ENCODE measurements at regions not wholly inside any gene's neighbourhood (a gene's known extent, or its start where the extent isn't known, plus 50 kb on each side); places are given as distances from the start of the nearest gene placed in this dataset.

GRCh38 chr14:31944256-31945073, 132.6 kb upstream of the ARHGAP5 start:
- no peak for DNase-seq

DNA sequence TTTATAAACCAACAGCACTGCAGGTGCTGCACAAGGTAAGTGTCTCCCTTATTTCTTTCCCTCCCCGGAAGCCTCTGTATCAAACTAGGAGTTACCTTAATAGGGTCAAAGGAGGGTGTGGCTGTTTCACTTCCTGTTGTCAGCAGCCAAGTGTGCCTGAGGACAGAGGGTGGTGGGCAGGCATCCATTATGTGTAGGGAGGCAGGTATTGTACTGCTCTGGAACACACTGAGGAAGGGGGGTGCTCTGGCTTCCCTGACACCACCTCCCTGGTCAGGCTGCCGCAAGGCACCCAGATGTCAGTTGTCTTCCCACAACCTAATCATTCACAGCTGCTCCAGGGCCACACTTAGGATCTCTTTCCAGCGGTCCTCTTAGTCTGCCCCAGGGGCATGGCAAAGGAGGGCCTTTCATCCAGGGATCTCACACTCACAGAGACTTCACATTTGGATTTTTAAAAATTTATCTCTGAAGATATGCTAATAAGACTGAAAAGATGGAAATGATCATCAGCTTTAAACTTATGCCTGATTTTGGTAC, 132.0 kb upstream of the ARHGAP5 start:
- no peak for DNase-seq

GRCh38 chr14:31945701-31946100, 131.4 kb upstream of the ARHGAP5 start:
- no peak for DNase-seq

DNA sequence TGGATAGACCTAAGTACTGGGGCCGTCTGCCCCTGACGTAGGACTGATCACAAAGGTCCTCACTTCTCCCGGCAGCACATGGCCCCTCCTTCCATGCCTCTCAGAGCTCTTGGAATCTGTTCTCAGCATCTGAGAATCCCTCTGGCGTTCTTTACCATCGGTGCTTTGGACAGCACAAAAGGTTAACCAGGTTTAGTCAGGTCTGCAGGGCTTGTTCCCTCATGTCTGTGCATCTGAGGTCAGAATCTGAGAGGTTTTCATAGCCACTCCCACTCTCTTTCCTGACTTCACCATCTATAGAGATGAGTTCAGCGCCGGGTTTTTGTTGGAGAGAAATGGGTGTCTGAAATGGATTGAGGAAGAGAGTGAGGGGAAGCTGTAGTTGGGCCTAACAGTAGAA, 130.0 kb upstream of the ARHGAP5 start:
- DNase-seq = no peak

GRCh38 chr14:31947680-31948595, 129.2 kb upstream of the ARHGAP5 start:
- no peak for DNase-seq

DNA sequence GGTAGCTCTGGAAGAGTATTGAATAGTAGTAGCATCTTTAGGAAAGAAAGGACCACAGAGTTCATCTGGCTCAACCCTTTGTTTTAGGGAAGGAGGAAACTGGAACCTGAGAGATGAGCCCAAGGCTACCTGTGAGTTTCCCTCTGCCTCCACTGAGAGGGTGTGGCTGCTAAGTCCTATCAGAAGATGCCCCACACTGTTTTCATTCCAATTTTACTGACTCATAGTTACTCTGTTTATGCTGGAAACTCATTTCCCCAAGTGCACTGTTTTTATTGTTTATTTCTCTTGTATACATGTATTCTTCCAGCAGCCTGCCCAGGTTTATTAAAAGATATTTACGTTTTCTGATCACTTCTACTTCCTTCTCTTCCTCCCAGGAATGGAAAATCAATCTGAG, 127.4 kb upstream of the ARHGAP5 start:
- DNase-seq = no peak

GRCh38 chr14:31950331-31950730, 126.8 kb upstream of the ARHGAP5 start:
- no peak for DNase-seq

GRCh38 chr14:31950764-31951637, 126.1 kb upstream of the ARHGAP5 start:
- DNase-seq = no peak

DNA sequence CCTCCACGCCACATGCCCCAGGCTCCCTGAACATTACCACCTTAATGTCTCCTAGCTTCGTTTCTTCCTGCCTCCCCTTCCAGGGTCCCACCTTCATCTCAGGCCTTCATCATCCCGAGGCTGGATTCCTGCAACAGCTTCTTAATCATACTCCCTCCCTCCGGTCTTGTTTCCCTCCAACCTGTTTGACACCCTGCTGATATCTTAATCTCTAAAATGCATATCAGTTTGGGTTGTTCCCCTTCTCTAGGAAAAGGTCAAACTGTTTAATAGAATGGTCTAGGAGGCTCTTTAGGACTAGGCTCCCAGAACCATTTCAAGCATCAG, 125.5 kb upstream of the ARHGAP5 start:
- DNase-seq = no peak

DNA sequence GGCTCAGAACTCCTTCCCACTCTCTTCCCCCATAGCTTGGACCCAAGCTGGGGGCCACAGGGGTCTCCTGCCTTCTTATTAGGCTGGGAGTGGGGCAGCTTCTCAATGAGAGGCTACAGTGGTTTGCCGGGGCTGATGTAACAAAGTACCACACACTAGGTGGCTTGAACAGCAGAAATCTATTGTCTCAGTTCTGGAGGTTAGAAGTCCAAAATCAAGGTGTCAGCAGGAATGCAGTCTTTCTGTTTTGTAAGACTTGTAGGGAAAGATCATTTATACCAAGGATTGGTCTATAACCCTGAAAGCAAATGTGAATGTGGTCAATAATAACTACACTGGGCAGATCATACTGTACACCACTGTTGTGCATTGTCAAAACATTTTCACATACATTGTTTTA, 124.5 kb upstream of the ARHGAP5 start:
- DNase-seq = no peak

DNA sequence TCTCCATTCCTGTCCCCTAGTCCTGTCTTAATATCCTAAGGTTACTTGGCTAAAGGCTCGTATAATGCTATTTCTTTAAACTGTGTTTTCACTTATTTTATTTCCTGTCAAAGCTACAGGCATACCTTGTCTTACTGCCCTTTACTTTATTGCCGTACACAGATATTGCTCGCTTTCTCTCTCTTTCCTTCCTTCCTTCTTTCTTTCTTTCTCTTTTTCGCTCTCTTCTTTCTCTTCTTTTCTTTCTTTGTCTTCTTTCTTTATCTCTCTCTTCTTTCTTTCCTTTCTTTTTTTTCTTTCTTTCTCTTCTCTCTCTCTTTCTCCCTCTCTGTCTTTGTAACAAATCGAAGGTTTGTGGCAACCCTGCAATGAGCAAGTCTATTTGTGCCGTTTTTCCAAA, 123.9 kb upstream of the ARHGAP5 start:
- DNase-seq = no peak

- no peak for DNase-seq
Observed at GRCh38 chr14:31954991-31955390, 122.1 kb upstream of the ARHGAP5 start.

GRCh38 chr14:31955936-31956579, 121.0 kb upstream of the ARHGAP5 start:
- DNase-seq = no peak

GRCh38 chr14:31957565-31957964, 119.5 kb upstream of the ARHGAP5 start:
- no peak for DNase-seq

DNA sequence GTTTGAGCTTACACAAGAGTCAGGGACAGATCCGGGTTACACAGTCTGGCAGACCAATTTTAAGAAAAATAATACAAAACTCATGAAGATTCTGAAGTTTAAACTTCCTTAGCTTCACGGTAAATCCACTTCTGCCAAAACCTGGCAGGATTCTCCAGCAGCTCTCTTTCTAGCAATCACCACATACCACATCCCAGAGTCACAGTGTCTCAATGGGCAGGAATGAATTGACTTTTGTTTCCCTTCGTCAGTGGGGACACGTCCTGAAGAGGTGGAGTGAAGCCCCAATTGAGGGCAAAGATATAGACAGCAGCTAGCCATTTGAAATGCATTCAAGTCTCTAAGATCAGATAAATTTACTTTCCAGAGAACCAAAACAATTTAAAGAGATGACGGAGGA, 117.1 kb upstream of the ARHGAP5 start:
- no peak for DNase-seq

- no peak for DNase-seq
Observed at GRCh38 chr14:31961896-31962295, 115.2 kb upstream of the ARHGAP5 start.

DNA sequence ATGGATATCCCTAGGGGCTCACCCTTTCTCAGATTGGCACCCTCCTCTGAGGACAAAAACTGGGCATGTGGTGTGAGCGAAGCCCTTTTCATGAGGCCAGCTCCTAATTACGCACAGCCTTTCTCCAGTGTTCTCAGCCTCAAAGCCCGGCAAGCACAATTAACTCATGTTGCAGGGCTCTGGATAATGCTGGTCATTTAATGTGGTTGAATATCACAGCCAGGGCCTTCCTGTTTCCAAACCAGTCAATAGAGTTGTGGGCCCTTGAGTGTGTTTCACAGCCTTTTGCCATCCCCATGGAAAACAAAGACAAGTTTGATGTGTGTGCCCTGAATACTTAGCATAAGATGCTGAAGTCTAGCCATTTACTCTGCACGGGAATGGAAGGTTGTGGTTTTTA, 114.2 kb upstream of the ARHGAP5 start:
- DNase-seq = no peak

DNA sequence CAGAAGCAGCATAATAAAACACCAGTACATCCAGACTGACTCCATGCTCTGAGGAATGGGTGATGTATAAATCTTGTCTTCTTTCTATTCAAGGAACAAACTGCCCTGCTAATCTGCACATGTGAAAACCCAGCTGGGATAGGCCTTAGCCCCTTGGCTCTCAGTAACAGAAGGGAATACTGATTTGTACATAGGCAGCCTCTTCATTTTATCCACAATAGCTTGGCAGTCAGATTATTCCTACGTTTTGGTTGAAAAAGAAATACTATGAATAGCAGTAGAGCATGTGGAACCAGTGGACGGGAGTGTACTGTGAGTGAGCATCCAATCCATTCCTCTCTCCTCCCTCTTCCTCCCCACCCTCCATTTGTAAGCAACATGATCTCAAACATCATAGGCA, 113.5 kb upstream of the ARHGAP5 start:
- DNase-seq = no peak

DNA sequence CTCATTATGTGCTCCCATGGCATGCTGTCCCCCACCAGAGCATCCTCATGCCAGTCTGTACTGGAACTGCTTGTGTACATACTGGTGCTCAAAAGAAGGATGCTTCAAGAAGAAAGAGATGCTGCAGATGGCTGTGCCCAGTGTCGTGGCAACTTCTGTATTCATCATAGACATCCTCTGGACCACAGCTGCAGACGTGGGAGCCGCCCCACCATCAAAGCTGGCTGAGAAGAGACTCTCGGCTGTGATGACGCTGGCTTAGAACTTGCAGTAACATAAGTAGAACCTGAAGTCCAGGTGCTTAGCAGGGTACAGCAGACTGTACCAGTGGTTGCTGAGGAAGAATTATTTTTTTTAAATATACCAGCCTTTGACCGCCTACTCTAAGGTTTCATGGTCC, 112.6 kb upstream of the ARHGAP5 start:
- DNase-seq = no peak

- DNase-seq = no peak
Observed at GRCh38 chr14:31965071-31965734, 111.9 kb upstream of the ARHGAP5 start.

- no peak for DNase-seq
Observed at GRCh38 chr14:31965735-31966598, 111.1 kb upstream of the ARHGAP5 start.

Measured in bone marrow (tissue), 2 donors.